Erythroblast (primary cell): ENCODE measurements at regions not wholly inside any gene's neighbourhood (a gene's known extent, or its start where the extent isn't known, plus 50 kb on each side); places are given as distances from the start of the nearest gene placed in this dataset.

ENCODE experiments used
- GATA1 ChIP-seq: IDR thresholded peaks from 2 replicates; pipeline ENCODE4 v1.6.1; 2011; ENCODE audit warnings: low read depth, mild to moderate bottlenecking, control low read depth, low read length, moderate library complexity
- POLR2A ChIP-seq: IDR thresholded peaks from 2 replicates; pipeline ENCODE4 v1.6.1; 2011; ENCODE audit warnings: mild to moderate bottlenecking, low read length

GRCh38 chr2:224283466-224283965 lies 118.4 kb downstream of the FAM124B start:
- no peak for TF ChIP-seq POLR2A
- TF ChIP-seq GATA1 = no peak
